ENCODE measurements at regions not wholly inside any gene's neighbourhood (a gene's known extent, or its start where the extent isn't known, plus 50 kb on each side); places are given as distances from the start of the nearest gene placed in this dataset.

DNA sequence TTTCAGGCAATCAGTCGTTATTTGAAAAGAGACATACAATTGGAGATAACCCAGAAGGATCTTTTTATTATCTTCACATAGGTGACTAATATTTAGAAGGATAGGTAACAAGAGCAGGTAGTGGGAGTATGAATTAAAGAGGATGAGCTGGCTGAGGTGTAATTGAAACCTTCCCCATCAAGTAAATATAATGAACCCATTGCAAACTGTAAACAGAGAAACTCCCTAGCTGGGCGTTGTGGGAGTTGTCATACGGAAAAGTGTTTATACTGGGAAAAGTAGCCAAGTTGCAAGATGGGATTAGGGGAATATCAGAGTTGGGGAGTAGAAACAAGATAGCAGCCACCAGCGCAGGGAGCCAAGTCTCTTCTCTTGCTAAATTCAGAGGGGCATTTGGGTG lies 448.4 kb downstream of the COG6 start:
- H3K4me3 ChIP-seq (ENCODE audit: low read depth, low read length): no peak overlapping the region

DNA sequence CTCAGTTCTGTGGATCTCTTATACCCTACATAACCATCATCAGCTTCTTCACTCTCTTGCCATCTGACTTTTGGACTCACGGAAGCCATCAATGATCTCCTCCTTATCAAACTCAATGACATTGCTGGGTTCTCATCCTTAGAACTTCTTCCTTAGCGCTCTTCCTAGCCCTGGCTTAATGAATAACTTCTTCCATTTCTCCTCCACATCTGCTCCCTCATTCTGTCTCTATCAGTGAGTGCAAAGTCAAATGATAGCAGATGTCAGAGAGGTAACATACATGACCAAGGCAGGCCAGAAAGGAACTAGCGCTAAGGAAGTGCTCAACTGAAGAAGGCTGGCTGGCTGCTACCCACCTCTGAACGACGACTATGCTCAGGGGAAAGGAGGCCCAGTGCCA lies 449.8 kb downstream of the COG6 start:
- H3K4me3 ChIP-seq (ENCODE audit: low read depth, low read length): no peak overlapping the region

DNA sequence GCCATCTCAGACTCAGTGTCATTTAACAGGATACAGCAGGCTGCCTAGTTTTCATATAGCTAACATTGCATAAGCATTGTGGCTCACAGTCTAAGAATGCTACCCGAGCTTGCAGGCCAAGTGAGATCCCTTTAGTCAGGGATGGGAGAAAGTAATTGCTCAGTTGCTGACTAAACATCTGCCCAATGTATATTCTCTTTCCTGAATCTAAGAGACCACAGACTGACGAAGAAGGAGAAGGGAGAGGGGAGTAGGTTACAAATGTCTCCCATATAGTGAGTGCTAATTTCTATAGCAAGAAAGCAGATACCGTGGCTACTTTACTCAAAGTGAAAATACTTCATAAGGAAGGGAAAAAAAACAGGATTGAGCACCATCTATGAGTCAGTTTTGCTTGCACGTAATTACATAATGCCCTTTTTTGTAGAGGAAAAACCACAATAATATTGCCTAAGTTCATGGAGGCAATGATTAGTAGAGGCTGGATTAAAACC lies 453.9 kb downstream of the COG6 start:
- H3K4me3 ChIP-seq (ENCODE audit: low read depth, low read length): no peak overlapping the region

DNA sequence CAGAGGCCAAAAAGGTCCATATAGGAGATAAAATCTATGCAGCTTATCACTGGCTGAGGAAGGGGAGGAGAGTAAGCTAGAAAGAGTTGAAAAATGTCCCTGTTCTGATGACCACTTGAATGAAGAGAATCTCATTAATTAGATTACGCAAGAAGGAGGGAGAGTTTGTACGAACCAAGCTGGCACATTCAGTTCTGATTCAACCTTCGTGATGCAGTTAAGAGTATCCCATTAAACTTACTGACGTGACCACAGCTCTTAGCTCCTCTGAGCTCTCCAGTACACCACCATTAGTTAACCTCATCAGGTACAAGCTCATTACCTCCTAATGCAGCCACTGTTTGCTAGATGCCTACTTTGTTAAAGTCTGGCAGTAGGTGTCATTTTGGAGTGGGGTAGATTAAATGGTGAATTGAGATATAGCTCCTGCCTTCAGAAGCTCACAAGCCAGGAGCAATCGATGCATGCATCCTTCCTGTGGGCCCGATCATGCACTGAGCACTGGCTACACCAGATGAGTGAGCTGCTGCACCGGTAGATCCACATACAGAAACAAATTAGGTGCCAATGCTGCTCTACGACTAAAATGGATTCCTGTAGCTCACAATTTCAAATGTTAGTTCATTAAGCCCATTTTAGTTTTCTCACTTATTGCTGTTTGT lies 458.3 kb downstream of the COG6 start:
- H3K4me3 ChIP-seq (ENCODE audit: low read depth, low read length): no peak overlapping the region

DNA sequence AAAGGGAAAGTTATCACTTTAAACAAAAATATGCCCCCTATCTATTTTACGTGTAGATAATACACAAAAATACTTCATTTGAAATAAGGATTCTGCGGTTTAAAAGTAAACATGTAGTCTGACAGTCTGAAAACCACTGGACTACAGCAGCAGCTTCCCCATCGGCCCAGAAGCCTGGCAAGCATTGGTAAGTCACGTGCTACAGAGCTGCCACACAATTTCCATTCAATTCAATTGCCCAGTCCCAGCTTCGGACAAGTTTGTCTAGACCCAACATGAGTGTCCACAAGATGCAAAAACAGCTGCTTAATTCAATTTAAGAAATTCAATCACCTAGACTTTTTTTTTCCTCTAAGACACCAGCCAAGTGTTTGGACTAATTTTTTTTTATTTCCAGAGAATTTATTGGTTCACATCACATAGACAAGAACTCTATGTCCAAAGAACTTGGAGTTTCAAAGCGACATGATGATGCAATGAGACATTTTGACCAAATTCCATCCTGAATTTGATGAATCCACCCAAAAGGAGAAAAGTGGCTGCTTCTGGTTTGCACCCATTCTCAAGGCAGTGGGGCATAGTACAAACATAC lies 458.9 kb downstream of the COG6 start:
- no peak overlapping the region for H3K4me3 ChIP-seq (ENCODE audit: low read depth, low read length)

DNA sequence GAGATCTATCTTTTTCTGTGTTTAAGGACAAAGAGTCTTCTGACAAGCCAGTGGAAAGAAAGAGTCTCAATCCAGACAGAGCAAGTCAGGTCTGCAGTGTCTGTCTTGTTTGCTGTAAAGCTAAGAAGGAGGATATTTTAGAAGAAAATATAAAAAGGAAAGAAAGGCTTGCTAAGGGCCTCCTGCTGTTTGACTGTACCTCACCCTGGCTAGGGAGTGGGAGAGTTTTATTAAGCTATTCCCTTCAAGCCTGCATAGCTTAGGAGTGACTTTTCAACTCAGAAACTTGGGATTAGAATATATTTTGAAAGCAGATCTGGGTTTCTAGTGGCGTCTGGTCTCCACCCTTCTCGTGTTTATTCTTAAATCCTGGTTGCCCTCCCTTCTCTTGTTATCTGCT lies 460.0 kb downstream of the COG6 start:
- H3K4me3 ChIP-seq (ENCODE audit: low read depth, low read length): no peak overlapping the region

DNA sequence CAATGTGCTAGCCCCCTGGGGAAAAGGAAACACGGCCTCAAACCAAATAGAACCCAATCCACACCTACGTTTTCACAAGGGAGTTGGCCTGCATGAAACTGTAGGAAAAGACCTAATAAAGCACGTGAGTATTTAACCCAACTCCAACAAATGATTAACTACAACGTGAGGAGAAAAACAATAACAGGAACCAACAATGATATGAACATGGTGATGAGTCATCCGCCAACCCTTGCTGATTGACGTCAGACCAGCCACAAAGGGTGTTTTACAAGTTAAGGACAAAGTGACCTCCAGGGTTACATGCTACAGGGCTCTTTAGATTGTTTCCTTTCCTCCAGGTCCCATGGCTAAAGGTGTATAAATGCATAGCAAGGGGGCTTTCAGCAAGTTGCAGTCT lies 460.5 kb downstream of the COG6 start:
- H3K4me3 ChIP-seq (ENCODE audit: low read depth, low read length): no peak overlapping the region

DNA sequence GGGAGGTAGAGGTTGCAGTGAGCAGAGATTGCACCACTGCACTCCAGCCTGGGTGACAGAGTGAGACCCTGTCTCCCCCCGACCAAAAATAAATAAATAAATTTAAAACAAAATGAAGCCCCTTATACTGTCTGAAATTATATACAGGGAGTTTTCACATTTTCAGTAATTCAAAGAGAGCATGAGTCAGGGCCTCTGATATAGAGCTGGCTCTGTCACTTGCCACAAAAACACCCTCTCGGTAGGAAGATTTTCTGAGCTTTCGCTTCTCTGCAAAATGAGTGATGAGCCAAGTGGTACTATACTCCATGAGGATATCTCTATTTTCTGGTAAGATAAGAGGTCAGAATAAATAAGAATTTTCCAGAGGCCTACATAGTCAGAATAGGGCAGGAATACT lies 462.9 kb downstream of the COG6 start:
- no peak overlapping the region for H3K4me3 ChIP-seq (ENCODE audit: low read depth, low read length)

DNA sequence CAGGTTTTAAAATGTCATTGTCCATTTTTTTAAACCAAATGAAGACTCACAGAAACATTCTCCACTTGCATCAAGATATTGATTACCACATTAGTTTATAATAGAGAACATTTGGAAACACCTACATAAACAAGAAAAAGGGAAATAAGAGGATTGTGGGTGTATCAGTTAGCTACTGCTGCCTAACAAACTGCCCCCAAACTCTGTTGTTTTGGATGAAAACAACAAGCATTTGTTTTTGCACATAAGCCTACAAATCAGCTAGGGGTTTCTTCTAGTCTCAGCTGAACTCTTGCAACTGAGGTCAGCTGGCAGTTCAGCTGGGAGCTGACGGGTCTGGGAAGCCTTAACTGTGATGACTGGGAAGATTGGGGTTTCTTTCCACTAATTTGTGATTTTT lies 464.4 kb downstream of the COG6 start:
- H3K4me3 ChIP-seq (ENCODE audit: low read depth, low read length): no peak overlapping the region

DNA sequence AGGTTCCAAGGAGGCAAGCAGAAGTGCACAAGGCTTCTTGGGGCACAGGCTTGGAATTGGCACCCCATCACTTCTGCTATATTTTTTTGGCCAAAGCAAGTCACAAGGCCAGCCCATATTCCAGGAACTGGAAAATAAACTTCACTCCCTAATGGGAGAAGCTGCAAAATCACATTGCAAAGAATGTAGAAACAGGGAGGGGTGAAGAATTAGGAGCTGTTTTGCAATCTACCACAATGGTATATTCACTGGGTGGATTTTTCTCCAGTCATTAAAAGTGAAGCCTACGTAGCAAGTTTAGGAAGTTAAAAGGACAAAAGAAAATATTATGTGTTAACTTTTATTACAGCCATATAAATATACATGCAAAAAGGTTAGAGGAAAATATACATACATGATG lies 464.8 kb downstream of the COG6 start:
- no peak overlapping the region for H3K4me3 ChIP-seq (ENCODE audit: low read depth, low read length)

DNA sequence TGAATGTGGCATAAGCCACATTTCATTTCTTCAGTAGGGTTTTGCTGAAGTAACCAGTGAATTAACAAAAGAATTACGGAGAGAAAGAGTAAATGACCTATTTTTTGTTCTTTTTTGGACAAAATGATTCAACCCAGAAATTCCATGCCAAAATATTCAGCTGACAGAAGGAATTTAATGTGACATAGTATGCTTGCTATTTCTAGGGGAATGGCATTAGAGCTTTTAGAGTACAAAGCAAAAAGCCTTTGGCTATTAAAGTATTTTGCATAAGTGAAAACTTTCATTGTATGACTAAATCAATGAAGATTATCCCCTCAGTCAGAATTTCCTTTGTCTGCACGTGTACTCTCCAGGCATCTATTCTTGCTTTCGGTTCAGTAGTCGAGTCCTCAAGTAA lies 465.3 kb downstream of the COG6 start:
- no peak overlapping the region for H3K4me3 ChIP-seq (ENCODE audit: low read depth, low read length)

DNA sequence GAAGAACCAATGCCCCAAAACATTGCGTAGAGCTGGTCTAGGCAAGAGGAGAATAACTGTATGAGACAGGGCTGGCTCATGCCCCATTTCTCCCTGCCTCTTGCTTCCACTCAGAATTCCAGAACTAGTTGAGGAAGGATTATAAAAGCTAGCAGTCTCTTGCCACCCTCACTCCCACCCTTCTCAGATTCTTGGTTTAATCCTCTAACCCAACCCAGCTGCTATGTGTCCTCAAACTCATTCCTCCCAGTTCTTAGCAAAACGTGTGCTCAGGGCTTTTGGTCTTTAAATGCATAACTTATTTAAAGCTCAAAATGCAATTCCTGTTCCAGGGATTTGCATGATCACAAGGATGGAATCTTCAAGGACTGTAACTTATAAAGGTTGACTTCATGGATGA lies 466.3 kb downstream of the COG6 start:
- no peak overlapping the region for H3K4me3 ChIP-seq (ENCODE audit: low read depth, low read length)

DNA sequence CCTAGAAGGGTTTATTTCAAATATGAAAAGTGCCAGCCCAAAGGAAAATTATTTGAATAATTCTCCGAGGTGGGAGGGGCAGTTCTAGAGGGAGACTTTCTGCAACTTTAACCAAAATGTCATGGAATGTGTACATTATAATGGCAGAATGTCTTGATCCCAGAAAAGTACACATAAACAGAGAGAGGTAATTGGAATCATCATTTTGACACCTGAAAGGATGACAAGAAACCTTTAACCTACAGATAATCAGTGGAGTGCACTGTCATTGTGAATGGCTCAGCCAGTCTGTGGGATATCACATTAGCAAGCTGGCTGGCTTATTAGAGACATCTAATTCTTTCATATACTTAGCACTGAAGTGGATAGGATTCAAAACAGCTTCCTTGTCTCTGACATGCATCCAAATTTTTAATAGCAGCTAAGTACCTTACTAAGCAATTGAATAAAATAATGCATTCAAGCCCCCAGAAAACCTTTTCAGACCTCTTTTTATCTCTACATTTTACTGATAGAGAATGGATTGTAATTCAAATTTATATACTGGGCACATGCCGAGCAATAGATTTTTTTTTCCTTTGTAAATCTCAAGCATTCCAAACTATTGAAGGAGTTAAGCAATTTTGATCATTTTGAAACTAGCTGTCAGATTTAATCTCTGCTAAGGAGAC lies 468.6 kb downstream of the COG6 start:
- no peak overlapping the region for H3K4me3 ChIP-seq (ENCODE audit: low read depth, low read length)

DNA sequence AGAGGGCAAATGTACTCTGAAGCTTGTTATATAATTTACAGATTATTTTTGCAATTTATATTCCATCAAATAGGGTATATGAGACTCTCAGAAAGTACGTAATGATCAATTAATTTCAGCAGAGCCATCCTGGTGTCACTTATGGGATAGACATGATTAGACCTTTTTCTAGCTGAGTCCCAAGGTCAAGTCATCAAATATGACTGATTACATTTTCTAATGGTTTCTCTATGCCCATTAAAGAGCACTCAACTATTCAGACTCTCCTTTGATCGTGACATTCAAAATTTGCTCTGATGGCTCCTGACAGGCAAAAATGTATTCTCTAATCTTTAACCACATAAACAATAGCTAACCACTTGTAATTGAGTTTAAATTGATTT lies 469.2 kb downstream of the COG6 start:
- H3K4me3 ChIP-seq (ENCODE audit: low read depth, low read length): no peak overlapping the region

DNA sequence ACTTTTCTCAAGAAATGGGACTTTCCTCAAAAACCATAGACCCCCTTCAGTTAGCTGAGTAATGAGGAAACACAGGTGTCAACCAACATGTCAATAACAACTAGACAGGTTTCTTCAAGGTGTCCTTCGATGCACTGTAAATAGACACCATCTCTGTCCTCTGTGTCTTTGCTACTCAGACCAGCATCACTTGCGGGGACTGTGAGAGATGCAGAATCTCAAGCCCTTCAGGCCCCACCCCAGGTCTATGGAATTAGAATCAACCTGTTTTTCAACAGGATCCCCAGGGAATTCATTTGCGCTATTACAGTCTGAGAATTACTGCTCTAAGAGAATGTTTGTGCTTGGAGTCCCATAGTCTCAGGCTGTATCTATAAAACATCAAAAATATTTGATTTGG lies 469.9 kb downstream of the COG6 start:
- H3K4me3 ChIP-seq (ENCODE audit: low read depth, low read length): no peak overlapping the region

DNA sequence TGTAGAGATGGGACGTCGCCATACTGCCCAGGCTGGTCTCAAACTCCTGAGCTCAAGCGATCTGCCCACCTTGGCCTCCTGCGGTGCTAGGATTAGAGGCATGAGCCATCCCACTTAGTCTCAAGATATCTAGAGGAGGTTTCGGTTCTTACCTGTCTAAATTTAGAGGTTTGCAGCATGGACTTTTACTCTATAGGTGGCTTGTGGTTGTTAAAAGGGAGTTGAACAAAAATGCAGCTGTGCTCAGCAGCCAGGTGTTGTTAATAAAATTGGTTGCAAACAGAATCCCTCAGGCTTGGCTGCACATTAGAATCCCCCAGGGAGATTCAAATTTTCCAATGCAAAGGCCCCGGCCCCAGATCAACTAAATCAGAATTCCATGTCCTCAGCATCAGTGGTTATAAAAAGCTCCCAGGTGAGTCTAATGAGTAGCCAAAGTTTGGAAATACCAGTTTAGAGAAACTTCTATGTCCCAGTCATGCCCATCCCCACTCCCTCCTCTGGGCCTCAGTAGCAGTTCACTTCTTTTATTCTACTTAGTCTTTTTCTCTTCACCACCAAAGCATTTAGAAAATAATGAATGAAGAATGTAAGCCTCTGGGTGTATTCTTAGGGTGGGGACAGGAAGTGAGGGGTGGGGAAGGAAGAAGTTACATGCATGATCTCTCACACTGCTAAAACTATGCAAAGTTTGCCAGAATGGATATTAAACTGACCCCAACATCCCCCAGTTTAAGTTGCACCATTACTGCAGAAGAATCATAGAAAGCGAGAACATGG lies 471.0 kb downstream of the COG6 start:
- no peak overlapping the region for H3K4me3 ChIP-seq (ENCODE audit: low read depth, low read length)

DNA sequence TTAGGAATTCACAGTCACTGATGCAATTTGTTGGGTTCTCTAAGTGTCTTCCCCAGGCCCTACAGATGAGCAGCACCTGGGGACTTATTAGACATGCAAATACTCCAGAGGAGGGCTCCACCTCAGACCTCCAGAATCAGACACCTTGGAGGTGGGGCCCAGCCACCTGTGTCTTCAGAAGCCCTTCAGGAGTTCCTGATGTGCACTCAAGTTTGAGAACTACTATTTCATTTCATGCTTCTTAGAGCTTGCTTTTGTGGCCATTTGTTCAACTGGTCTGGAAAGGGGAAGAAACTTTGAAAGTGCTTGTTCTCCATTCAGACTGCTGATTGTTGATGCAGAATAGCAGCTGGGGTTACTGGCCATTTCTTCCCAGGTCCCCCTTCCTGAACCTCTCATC lies 472.0 kb downstream of the COG6 start:
- H3K4me3 ChIP-seq (ENCODE audit: low read depth, low read length): no peak overlapping the region

DNA sequence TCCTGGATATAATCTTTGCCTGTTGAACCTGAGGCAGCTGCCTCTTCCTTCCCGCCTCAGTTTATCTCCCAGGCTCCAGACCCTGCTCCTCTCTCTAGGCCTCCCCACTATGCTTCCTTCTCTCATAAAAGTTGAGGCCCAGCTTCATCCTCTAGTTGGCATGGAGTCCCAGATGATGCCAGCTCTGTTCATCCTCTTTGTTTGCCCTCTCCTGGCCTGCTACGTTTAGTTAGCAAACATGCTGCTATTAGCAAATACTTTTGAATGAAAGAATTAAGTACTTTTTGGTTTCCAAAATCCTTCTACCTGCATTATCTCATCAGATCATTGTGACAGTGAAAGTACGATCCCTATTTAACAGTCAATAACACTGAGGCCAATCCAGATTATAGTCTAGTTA lies 472.5 kb downstream of the COG6 start:
- H3K4me3 ChIP-seq (ENCODE audit: low read depth, low read length): no peak overlapping the region

DNA sequence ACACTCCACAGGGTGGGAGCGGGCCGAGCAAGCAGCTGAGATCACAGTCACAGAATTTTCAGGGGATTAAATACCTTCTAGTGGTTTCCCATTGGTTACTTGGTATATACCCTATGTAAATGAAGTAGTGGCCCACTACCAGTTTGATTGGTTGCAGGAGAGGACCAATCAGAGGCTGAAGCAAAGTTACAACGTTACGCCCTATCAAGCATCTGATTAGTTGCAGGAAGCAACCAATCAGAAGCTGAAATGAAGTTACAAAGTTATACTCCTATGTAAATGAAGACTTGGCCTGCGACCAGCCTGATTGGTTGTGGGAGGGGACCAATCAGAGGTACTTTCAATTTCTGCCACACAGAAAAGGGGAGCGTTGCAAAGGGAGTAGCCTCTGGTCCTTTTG lies 474.0 kb downstream of the COG6 start:
- no peak overlapping the region for H3K4me3 ChIP-seq (ENCODE audit: low read depth, low read length)

DNA sequence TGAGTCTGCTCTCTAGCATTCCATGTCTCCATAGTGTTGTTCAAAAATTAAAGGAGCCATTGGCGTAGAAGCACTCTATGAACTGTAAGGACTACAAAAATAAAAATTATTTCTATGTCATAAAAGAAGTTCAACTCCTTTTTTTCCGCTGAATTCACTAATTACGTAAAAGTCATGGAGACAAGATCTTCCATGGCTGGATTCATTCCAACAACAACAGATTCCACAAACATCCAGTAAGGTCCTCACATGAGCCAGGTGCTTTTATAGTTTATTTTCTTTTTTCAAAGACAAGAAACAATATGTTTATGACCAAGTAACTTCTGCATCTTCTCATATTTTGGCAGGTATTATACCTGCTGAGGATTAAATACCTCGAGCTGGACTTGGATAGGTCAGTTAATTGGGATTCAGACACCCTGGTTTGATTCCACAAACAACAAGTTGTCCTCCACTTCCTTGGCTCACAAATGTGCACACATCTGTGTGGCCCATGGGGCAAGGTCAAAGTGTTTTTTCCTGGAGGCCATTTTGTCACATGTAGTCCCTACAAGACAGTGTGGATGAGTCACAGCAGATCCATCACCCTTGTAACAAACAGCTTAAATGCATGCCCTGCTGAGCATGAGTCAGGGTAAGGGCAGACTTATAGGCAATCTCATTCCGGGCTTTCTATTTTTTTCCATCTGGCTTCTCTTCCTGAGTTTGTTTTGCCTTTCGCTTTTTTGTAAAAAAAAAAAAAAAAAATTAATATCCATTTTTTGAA lies 475.6 kb downstream of the COG6 start:
- H3K4me3 ChIP-seq (ENCODE audit: low read depth, low read length): no peak overlapping the region

DNA sequence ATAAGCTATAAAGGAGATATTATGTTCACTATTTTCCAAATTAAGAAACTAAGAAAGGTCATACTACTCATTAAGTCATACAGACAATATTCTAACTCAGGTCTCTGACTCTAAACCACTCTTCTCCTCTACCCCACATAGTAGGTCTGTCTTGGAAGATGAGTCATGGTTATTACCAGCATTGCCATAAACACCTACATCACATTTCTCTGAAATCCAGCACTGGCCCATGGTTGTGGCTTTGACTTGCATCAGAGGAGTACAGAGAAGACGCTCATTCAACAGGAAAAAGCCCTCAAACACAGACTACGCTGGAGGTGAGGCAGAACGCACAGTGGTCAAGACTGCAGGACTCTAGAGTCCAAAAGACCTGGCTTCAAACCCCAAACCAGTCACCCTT lies 476.8 kb downstream of the COG6 start:
- H3K4me3 ChIP-seq (ENCODE audit: low read depth, low read length): no peak overlapping the region

All from iPS-11a (cell line).